Left lung (tissue), 4 donors: ENCODE measurements at regions not wholly inside any gene's neighbourhood (a gene's known extent, or its start where the extent isn't known, plus 50 kb on each side); places are given as distances from the start of the nearest gene placed in this dataset.

ENCODE experiments used
- ATAC-seq: fragments of 200-7000 bp; cut with Tn5 transposase; one replicate; pipeline ENCODE4 v1.9.1; 2020; ENCODE audit warnings: moderate library complexity
- DNase-seq, 4 donors: peaks; one replicate each; pipeline ENCODE4 v3.0.0-alpha.2; 2013 to 2020
- H3K27ac ChIP-seq, 2 donors: fragments of 200-600 bp; sonication (generic) in 1 of 2; one replicate each; pipeline versions ENCODE4 v1.5.0 to v1.8.0; 2020 to 2021
- H3K27me3 ChIP-seq, 2 donors: fragments of 200-600 bp; sonication (generic) in 1 of 2; one replicate each; pipeline versions ENCODE4 v1.5.0 to v1.8.0; 2020 to 2021
- H3K36me3 ChIP-seq, 2 donors: fragments of 200-600 bp; sonication (generic) in 1 of 2; one replicate each; pipeline versions ENCODE4 v1.5.0 to v1.8.0; 2020 to 2021
- H3K4me1 ChIP-seq, 2 donors: fragments of 200-600 bp; one replicate each; pipeline ENCODE4 v1.8.0; 2021
- H3K4me3 ChIP-seq, 2 donors: fragments of 200-600 bp; sonication (generic) in 1 of 2; one replicate each; pipeline versions ENCODE4 v1.5.0 to v1.8.0; 2020 to 2021; ENCODE audit warnings: mild to moderate bottlenecking in 1 of 2
- H3K9me3 ChIP-seq, 2 donors: fragments of 200-600 bp; sonication (generic) in 1 of 2; one replicate each; pipeline versions ENCODE4 v1.5.0 to v1.8.0; 2020 to 2021
- intact Hi-C, 2 donors: fragments of 100-400 bp; cut with DNase I; formaldehyde crosslinking; loops; one replicate each; pipeline versions ENCODE4 v1.11.2 to v1.14.2; 2022
- TF ChIP-seq, protein P1 (sequence below), 2 donors: fragments of 200-600 bp; sonication (generic) in 1 of 2; IDR thresholded peaks; one replicate each; pipeline versions ENCODE4 v1.5.0 to v1.8.0; 2021; ENCODE audit warnings: antibody characterized with exemption in 2 of 2
- donor health status: DM: no; HTN: yes; CAD: no.
- donor health status: DM: no; HTN: no; CAD: no.

DNA sequence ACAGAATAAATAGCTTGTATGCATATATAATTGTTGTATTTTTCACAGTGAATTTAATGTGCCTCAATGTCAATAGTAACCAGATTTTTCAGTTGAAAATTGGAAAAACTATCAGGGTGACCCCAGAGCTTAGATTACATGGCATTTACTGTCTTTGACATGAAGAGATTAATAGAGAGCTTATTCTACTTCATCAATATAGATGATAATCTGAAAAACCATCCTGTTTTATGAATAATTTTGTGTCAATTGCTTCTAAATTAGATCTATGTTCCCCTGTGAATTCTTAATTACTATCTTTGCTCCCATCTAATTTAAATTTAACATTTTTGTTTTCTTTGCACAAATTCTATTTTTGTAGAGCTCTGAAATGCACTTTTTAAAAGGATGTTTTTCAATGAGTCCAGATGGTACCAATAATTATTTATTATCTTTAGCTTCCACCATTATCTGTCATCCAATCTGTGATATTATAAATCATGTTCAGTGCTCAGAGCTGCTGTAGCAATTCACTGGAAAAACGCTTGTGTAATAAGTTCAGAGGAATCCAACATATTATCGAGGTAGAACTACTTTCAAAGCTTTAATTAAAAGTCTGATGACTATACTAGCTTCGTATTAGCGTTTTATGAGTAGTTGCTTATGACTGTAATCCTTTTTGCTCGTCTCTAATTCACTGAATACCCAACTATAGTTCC is 291.4 kb downstream of the JRKL start:
- Histone ChIP-seq H3K4me3 (no peak overlapping the region), H3K27ac (no peak overlapping the region), H3K27me3 (no peaks in the 10 kb centered on the region), H3K9me3 (no peaks in the 10 kb centered on the region), H3K4me1 (no peaks in the 10 kb centered on the region), H3K36me3 (no peaks in the 10 kb centered on the region)
- DNase-seq (no peak), ATAC-seq (no peak)
- TF ChIP-seq, protein P1, sequence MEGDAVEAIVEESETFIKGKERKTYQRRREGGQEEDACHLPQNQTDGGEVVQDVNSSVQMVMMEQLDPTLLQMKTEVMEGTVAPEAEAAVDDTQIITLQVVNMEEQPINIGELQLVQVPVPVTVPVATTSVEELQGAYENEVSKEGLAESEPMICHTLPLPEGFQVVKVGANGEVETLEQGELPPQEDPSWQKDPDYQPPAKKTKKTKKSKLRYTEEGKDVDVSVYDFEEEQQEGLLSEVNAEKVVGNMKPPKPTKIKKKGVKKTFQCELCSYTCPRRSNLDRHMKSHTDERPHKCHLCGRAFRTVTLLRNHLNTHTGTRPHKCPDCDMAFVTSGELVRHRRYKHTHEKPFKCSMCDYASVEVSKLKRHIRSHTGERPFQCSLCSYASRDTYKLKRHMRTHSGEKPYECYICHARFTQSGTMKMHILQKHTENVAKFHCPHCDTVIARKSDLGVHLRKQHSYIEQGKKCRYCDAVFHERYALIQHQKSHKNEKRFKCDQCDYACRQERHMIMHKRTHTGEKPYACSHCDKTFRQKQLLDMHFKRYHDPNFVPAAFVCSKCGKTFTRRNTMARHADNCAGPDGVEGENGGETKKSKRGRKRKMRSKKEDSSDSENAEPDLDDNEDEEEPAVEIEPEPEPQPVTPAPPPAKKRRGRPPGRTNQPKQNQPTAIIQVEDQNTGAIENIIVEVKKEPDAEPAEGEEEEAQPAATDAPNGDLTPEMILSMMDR (IDR thresholded peaks at IDR 0.05), result no peak
- intact Hi-C loops, result no loop called here

- TF ChIP-seq, protein P1 (IDR thresholded peaks at IDR 0.05), result no peak
- Histone ChIP-seq H3K4me1 (no peaks in the 10 kb centered on the region), H3K36me3 (no peaks in the 10 kb centered on the region), H3K27me3 (no peaks in the 10 kb centered on the region), H3K9me3 (no peaks in the 10 kb centered on the region), H3K4me3 (no peak overlapping the region), H3K27ac (no peak overlapping the region)
- intact Hi-C loops, result no loop called here
- ATAC-seq (no peak), DNase-seq (no peak)
These were observed 304.5 kb downstream of the JRKL start for GRCh38 chr11:96694338-96694737.

GRCh38 chr11:96696731-96697130 is 306.9 kb downstream of the JRKL start:
- intact Hi-C loops, result no loop called here
- ATAC-seq (no peak), DNase-seq (no peak)
- Histone ChIP-seq H3K9me3 (no peaks in the 10 kb centered on the region), H3K27ac (no peak overlapping the region), H3K4me1 (no peaks in the 10 kb centered on the region), H3K4me3 (no peak overlapping the region), H3K36me3 (no peaks in the 10 kb centered on the region), H3K27me3 (no peaks in the 10 kb centered on the region)
- TF ChIP-seq, protein P1 (IDR thresholded peaks at IDR 0.05), result no peak

GRCh38 chr11:96697466-96697865 is 307.7 kb downstream of the JRKL start:
- ATAC-seq, result no peak
- H3K9me3 ChIP-seq, result no peaks in the 10 kb centered on the region
- no peak overlapping the region for H3K4me3 ChIP-seq
- no peaks in the 10 kb centered on the region for H3K27me3 ChIP-seq
- H3K36me3 ChIP-seq, result no peaks in the 10 kb centered on the region
- no peak for DNase-seq
- intact Hi-C loops, result no loop called here
- TF ChIP-seq, protein P1 (IDR thresholded peaks at IDR 0.05), result no peak
- no peaks in the 10 kb centered on the region for H3K4me1 ChIP-seq
- H3K27ac ChIP-seq, result no peak overlapping the region

DNA sequence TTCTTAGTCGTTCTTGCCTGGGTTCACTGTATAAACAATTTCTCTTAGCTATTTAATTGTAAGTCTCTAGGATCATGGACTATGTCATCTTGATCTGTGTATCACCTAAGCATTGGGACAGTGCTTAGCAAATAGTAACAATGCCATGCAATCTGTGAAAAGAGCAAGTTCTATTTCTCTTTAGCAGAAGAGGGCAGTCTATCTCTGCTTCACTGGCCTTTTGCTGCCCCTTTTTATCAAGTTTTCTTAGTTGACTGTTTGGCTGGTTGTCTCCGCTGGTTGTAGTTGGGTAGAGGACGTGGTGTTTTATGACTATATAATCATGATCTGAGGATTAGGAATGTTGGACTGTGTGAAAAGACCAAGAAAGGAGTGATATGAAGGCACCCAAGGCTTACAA is 315.0 kb downstream of the JRKL start:
- no peak for DNase-seq
- no peaks in the 10 kb centered on the region for H3K9me3 ChIP-seq
- no peak overlapping the region for H3K4me3 ChIP-seq
- H3K4me1 ChIP-seq, result no peaks in the 10 kb centered on the region
- intact Hi-C loops, result no loop called here
- no peak for ATAC-seq
- no peak overlapping the region for H3K27ac ChIP-seq
- no peaks in the 10 kb centered on the region for H3K36me3 ChIP-seq
- H3K27me3 ChIP-seq, result no peaks in the 10 kb centered on the region
- TF ChIP-seq, protein P1 (IDR thresholded peaks at IDR 0.05), result no peak
